GM12874 (cell line): ENCODE measurements at regions not wholly inside any gene's neighbourhood (a gene's known extent, or its start where the extent isn't known, plus 50 kb on each side); places are given as distances from the start of the nearest gene placed in this dataset.

Source experiments
- CTCF ChIP-seq: IDR thresholded peaks from 2 replicates; pipeline ENCODE4 v1.5.1; 2011; ENCODE audit warnings: low read depth, mild to moderate bottlenecking, control low read depth, low read length, moderate library complexity; ENCODE audit not compliant: insufficient read depth

GRCh38 chr15:22224241-22224671, 143.9 kb downstream of the OR4M2 start:
- peak; percentile 9; the same call in 1 of the 2 replicates for TF ChIP-seq CTCF

GRCh38 chr15:22226034-22226790, 145.9 kb downstream of the OR4M2 start:
- no peak for TF ChIP-seq CTCF

GRCh38 chr15:22227411-22228100, 147.2 kb downstream of the OR4M2 start:
- no peak for TF ChIP-seq CTCF

- TF ChIP-seq CTCF, result no peak
Observed at GRCh38 chr15:22228101-22228762, 147.9 kb downstream of the OR4M2 start.

- TF ChIP-seq CTCF, result no peak
Observed at GRCh38 chr15:22229990-22230819, 149.9 kb downstream of the OR4M2 start.

GRCh38 chr15:22231603-22232002, 151.3 kb downstream of the OR4M2 start:
- no peak for TF ChIP-seq CTCF
